ENCODE measurements at regions not wholly inside any gene's neighbourhood (a gene's known extent, or its start where the extent isn't known, plus 50 kb on each side); places are given as distances from the start of the nearest gene placed in this dataset.
A peak's percentile ranks its signal among the peaks of the same experiment; 100 is the strongest.

- Histone ChIP-seq H3K9me3 (replicated peaks in 1 of 2; ENCODE audit: control insufficient read depth in 1 of 2, insufficient read depth in 1 of 2, low read length in 2 of 2) (peaks cover 0 to 3% of the 10 kb centered on the region in 2 donors), H3K27ac (ENCODE audit: low read depth in 1 of 2, low read length in 2 of 2) (no peak overlapping the region), H3K4me1 (ENCODE audit: control insufficient read depth in 1 of 2, insufficient read depth in 2 of 2, low read length in 2 of 2) (peaks cover 0 to 3% of the 10 kb centered on the region in 2 donors), H3K27me3 (ENCODE audit: control insufficient read depth in 2 of 2, insufficient read depth in 2 of 2, low read length in 2 of 2) (no peaks in the 10 kb centered on the region), H3K4me2 (replicated peaks; ENCODE audit: extremely low read depth, low read length, poor library complexity, severe bottlenecking) (no peak overlapping the region), H3K36me3 (replicated peaks in 1 of 2; ENCODE audit: control insufficient read depth in 1 of 2, insufficient read depth in 2 of 2, low read length in 2 of 2) (no peaks in the 10 kb centered on the region), H3K79me2 (ENCODE audit: insufficient read depth, low read length) (no peaks in the 10 kb centered on the region), H3K9ac (ENCODE audit: insufficient read depth, low read length, poor library complexity, severe bottlenecking) (no peak overlapping the region), H4K20me1 (ENCODE audit: insufficient read depth, low read length) (no peaks in the 10 kb centered on the region), H3K4me3 (replicated peaks in 1 of 3; ENCODE audit: low read depth in 2 of 3, low read length in 3 of 3) (no peak overlapping the region), H2AFZ (ENCODE audit: insufficient read depth, low read depth, low read length, poor library complexity, severe bottlenecking) (no peak overlapping the region)
- TF ChIP-seq CTCF (IDR thresholded peaks at IDR 0.05): no peak
- Mint-ChIP-seq H3K27me3 (ENCODE audit: low read depth in 3 of 3) (peaks cover 0 to 1% (median 0%) of the 10 kb centered on the region in 3 donors), H3K9me3 (peaks cover 0 to 9% (median 3%) of the 10 kb centered on the region in 7 donors), H3K27ac (peak overlapping the region in 1 of 7 donors; percentile 11), H3K4me1 (peaks cover 8% of the 10 kb centered on the region), H3K36me3 (no peaks in the 10 kb centered on the region), H3K4me3 (no peak overlapping the region)
- no peak for DNase-seq
- intact Hi-C loops (cut with micrococcal nuclease): no loop called here
- WGBS (ENCODE audit: insufficient coverage): 0% methylated on average over 2 of the region's 3 CpGs
Observed at GRCh38 chr3:161946443-161946960, 449.9 kb downstream of the OTOL1 start.

- Histone ChIP-seq H3K4me2 (replicated peaks; ENCODE audit: extremely low read depth, low read length, poor library complexity, severe bottlenecking) (no peak overlapping the region), H3K4me1 (ENCODE audit: control insufficient read depth in 1 of 2, insufficient read depth in 2 of 2, low read length in 2 of 2) (peaks cover 0 to 3% of the 10 kb centered on the region in 2 donors), H3K79me2 (ENCODE audit: insufficient read depth, low read length) (no peaks in the 10 kb centered on the region), H3K4me3 (replicated peaks in 1 of 3; ENCODE audit: low read depth in 2 of 3, low read length in 3 of 3) (no peak overlapping the region), H3K27me3 (ENCODE audit: control insufficient read depth in 2 of 2, insufficient read depth in 2 of 2, low read length in 2 of 2) (no peaks in the 10 kb centered on the region), H3K9me3 (replicated peaks in 1 of 2; ENCODE audit: control insufficient read depth in 1 of 2, insufficient read depth in 1 of 2, low read length in 2 of 2) (peaks cover 0 to 3% of the 10 kb centered on the region in 2 donors), H3K9ac (ENCODE audit: insufficient read depth, low read length, poor library complexity, severe bottlenecking) (no peak overlapping the region), H3K36me3 (replicated peaks in 1 of 2; ENCODE audit: control insufficient read depth in 1 of 2, insufficient read depth in 2 of 2, low read length in 2 of 2) (no peaks in the 10 kb centered on the region), H3K27ac (ENCODE audit: low read depth in 1 of 2, low read length in 2 of 2) (no peak overlapping the region), H4K20me1 (ENCODE audit: insufficient read depth, low read length) (no peaks in the 10 kb centered on the region), H2AFZ (ENCODE audit: insufficient read depth, low read depth, low read length, poor library complexity, severe bottlenecking) (no peak overlapping the region)
- intact Hi-C loops (cut with micrococcal nuclease): no loop called here
- no peak for DNase-seq
- Mint-ChIP-seq H3K4me1 (peaks cover 8% of the 10 kb centered on the region), H3K4me3 (no peak overlapping the region), H3K27ac (no peak overlapping the region), H3K9me3 (peaks cover 0 to 7% (median 3%) of the 10 kb centered on the region in 7 donors), H3K36me3 (no peaks in the 10 kb centered on the region), H3K27me3 (ENCODE audit: low read depth in 3 of 3) (no peaks in the 10 kb centered on the region)
- no CpG with 5 or more reads among the region's 4 CpGs for WGBS (ENCODE audit: insufficient coverage)
- TF ChIP-seq CTCF (IDR thresholded peaks at IDR 0.05): no peak
Observed at GRCh38 chr3:161950318-161950868, 453.8 kb downstream of the OTOL1 start.

Data from CD14-positive monocyte (primary cell).